ENCODE measurements at regions not wholly inside any gene's neighbourhood (a gene's known extent, or its start where the extent isn't known, plus 50 kb on each side); places are given as distances from the start of the nearest gene placed in this dataset.

DNA sequence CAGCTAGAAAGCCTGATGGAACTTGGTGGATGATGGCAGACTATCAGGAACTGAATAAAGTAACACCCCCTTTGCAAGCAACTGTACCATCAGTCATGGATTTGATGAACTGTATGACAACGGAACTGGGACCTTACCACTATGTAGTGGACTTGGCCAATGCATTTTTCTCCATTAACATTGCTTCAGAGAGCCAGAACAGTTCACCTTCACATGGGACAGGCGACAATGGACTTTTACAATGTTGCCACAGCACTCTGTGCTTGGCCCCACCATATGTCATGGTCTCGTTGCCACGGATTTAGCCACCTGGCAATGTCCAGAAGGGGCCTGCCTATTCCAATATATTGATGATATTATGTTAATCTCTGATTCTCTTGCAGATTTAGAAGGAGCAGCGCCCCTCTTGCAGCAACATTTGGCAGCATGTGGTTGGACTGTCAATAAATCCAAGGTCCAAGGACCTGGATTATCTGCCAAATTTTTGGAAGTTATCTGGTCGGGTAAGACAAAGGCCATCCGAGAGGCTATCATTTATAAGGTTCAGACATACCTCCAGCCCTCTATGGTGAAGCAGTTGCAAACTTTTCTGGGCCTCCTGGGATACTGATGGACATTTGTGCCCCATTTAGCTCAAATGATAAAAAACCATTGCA, 52.2 kb upstream of the ZC3H15 start:
- TF ChIP-seq CTCF (IDR thresholded peaks at IDR 0.05), result no peak
- TF ChIP-seq POLR2A (IDR thresholded peaks at IDR 0.05), result no peak

Measured in esophagus squamous epithelium (tissue), 4 donors.